Astrocyte (in vitro differentiated cells and primary cell): ENCODE measurements at regions not wholly inside any gene's neighbourhood (a gene's known extent, or its start where the extent isn't known, plus 50 kb on each side); places are given as distances from the start of the nearest gene placed in this dataset.
A peak's percentile ranks its signal among the peaks of the same experiment; 100 is the strongest.

Experiments
- DNase-seq: peaks from one replicate; pipeline ENCODE4 v3.0.0-alpha.2; 2010; ENCODE audit warnings: low read depth
- FAIRE-seq: peaks from 2 replicates; lab custom pipeline; 2011; peaks lifted over from hg19 to GRCh38; lab: Jason Lieb, UNC
- H2AFZ ChIP-seq: 2 replicates; pipeline ENCODE4 v1.6.0; 2012; ENCODE audit warnings: low read depth, low read length, inconsistent platforms
- H3K27ac ChIP-seq: 2 replicates; pipeline ENCODE4 v1.5.1; 2011; ENCODE audit warnings: low read depth, low read length, inconsistent platforms
- H3K27me3 ChIP-seq: 2 replicates; pipeline ENCODE4 v1.6.0; 2011; ENCODE audit warnings: low read length, inconsistent platforms; ENCODE audit not compliant: insufficient read depth
- H3K36me3 ChIP-seq: 2 replicates; pipeline ENCODE4 v1.5.1; 2011; ENCODE audit warnings: low read length, inconsistent platforms; ENCODE audit not compliant: insufficient read depth
- H3K4me1 ChIP-seq: 2 replicates; pipeline ENCODE4 v1.5.1; 2011; ENCODE audit warnings: low read length, inconsistent platforms; ENCODE audit not compliant: insufficient read depth
- H3K4me2 ChIP-seq: 2 replicates; pipeline ENCODE4 v1.6.0; 2012; ENCODE audit warnings: low read length, inconsistent platforms
- H3K4me3 ChIP-seq: 2 replicates; pipeline ENCODE4 v1.5.1; 2011; ENCODE audit warnings: low read depth, mild to moderate bottlenecking, low read length, inconsistent platforms; ENCODE audit not compliant: insufficient read depth
- H3K79me2 ChIP-seq: 2 replicates; pipeline ENCODE4 v1.6.0; 2012; ENCODE audit warnings: mild to moderate bottlenecking, low read length, inconsistent platforms; ENCODE audit not compliant: insufficient read depth
- H3K9ac ChIP-seq: 2 replicates; pipeline ENCODE4 v1.6.0; 2012; ENCODE audit warnings: mild to moderate bottlenecking, low read length, inconsistent platforms
- H3K9me3 ChIP-seq: 2 replicates; pipeline ENCODE4 v1.5.1; 2012; ENCODE audit warnings: low read depth, mild to moderate bottlenecking, low read length, inconsistent platforms; ENCODE audit not compliant: insufficient read depth
- H4K20me1 ChIP-seq: 2 replicates; pipeline ENCODE4 v1.6.0; 2012; ENCODE audit warnings: low read length, inconsistent platforms; ENCODE audit not compliant: insufficient read depth
- H3K27ac Mint-ChIP-seq: one replicate; pipeline ENCODE4 v1.8.0; 2021; ENCODE audit warnings: mild to moderate bottlenecking, mixed read lengths; ENCODE audit not compliant: unreplicated experiment
- H3K27me3 Mint-ChIP-seq: one replicate; pipeline ENCODE4 v1.8.0; 2021; ENCODE audit warnings: low read depth, mixed read lengths; ENCODE audit not compliant: unreplicated experiment
- H3K36me3 Mint-ChIP-seq: one replicate; pipeline ENCODE4 v1.8.0; 2021; ENCODE audit warnings: low read depth, mixed read lengths; ENCODE audit not compliant: unreplicated experiment
- H3K4me1 Mint-ChIP-seq: one replicate; pipeline ENCODE4 v1.8.0; 2021; ENCODE audit warnings: low read depth, mixed read lengths; ENCODE audit not compliant: unreplicated experiment
- H3K4me3 Mint-ChIP-seq: one replicate; pipeline ENCODE4 v1.8.0; 2021; ENCODE audit warnings: mild to moderate bottlenecking, moderate library complexity, mixed read lengths; ENCODE audit not compliant: unreplicated experiment
- H3K9me3 Mint-ChIP-seq: one replicate; pipeline ENCODE4 v1.8.0; 2021; ENCODE audit warnings: mild to moderate bottlenecking, mixed read lengths; ENCODE audit not compliant: unreplicated experiment
- EZH2 ChIP-seq: IDR thresholded peaks from 2 replicates; pipeline ENCODE4 v1.6.1; 2012; ENCODE audit warnings: mild to moderate bottlenecking, low read length, inconsistent platforms; ENCODE audit not compliant: insufficient read depth
- TF ChIP-seq, protein P1 (sequence below): IDR thresholded peaks from 2 replicates; pipeline ENCODE4 v1.5.1; 2011; ENCODE audit warnings: low read depth, mild to moderate bottlenecking, inconsistent platforms, low read length, moderate library complexity; ENCODE audit not compliant: insufficient read depth

- Histone ChIP-seq H3K4me1 (peaks cover 14% of the 10 kb centered on the region), H3K79me2 (no peaks in the 10 kb centered on the region), H2AFZ (no peak overlapping the region), H3K9ac (no peak overlapping the region), H3K27me3 (no peaks in the 10 kb centered on the region), H3K4me2 (no peak overlapping the region), H3K9me3 (peaks cover 7% of the 10 kb centered on the region), H3K4me3 (no peak overlapping the region), H4K20me1 (no peaks in the 10 kb centered on the region), H3K27ac (no peak overlapping the region), H3K36me3 (no peaks in the 10 kb centered on the region)
- FAIRE-seq (no peak), DNase-seq (no peak)
- TF ChIP-seq, protein P1, sequence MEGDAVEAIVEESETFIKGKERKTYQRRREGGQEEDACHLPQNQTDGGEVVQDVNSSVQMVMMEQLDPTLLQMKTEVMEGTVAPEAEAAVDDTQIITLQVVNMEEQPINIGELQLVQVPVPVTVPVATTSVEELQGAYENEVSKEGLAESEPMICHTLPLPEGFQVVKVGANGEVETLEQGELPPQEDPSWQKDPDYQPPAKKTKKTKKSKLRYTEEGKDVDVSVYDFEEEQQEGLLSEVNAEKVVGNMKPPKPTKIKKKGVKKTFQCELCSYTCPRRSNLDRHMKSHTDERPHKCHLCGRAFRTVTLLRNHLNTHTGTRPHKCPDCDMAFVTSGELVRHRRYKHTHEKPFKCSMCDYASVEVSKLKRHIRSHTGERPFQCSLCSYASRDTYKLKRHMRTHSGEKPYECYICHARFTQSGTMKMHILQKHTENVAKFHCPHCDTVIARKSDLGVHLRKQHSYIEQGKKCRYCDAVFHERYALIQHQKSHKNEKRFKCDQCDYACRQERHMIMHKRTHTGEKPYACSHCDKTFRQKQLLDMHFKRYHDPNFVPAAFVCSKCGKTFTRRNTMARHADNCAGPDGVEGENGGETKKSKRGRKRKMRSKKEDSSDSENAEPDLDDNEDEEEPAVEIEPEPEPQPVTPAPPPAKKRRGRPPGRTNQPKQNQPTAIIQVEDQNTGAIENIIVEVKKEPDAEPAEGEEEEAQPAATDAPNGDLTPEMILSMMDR = no peak
- Mint-ChIP-seq H3K9me3 (peaks cover 16% of the 10 kb centered on the region), H3K27me3 (no peaks in the 10 kb centered on the region), H3K27ac (no peak overlapping the region), H3K4me3 (no peak overlapping the region), H3K4me1 (peaks cover 21% of the 10 kb centered on the region), H3K36me3 (peaks cover 5% of the 10 kb centered on the region)
These were observed 77.2 kb downstream of the ACKR3 start for GRCh38 chr2:236646871-236647270.

DNA sequence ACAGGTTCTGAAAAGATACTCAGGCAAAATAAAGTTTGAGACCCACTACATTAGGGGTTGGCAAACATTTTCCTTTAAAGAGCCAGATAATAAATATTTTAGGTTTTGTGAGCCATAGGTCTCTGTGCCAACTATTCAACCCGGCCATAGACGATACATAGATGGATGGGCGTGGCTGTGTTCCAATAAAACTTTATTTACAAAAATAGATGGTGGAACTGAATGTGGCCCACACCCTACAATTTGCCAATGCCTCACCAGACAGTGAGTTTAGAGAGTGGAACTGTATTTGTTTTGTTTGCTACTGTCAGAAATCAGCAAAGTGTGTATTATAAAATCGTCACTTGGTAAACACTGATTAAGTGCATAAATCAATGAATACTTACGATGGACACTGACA lies 78.0 kb downstream of the ACKR3 start:
- Histone ChIP-seq H3K9ac (no peak overlapping the region), H3K36me3 (no peaks in the 10 kb centered on the region), H3K9me3 (peaks cover 7% of the 10 kb centered on the region), H3K27me3 (no peaks in the 10 kb centered on the region), H3K4me3 (no peak overlapping the region), H3K4me1 (peaks cover 9% of the 10 kb centered on the region), H4K20me1 (no peaks in the 10 kb centered on the region), H3K4me2 (no peak overlapping the region), H3K79me2 (no peaks in the 10 kb centered on the region), H2AFZ (no peak overlapping the region), H3K27ac (no peak overlapping the region)
- Mint-ChIP-seq H3K36me3 (no peaks in the 10 kb centered on the region), H3K9me3 (peaks cover 10% of the 10 kb centered on the region), H3K27ac (no peak overlapping the region), H3K4me1 (peaks cover 14% of the 10 kb centered on the region), H3K27me3 (no peaks in the 10 kb centered on the region), H3K4me3 (no peak overlapping the region)
- FAIRE-seq (peak; percentile 5), DNase-seq (no peak)
- TF ChIP-seq, protein P1 = no peak
- TF ChIP-seq EZH2 = no peak

GRCh38 chr2:236653863-236654262 lies 84.2 kb downstream of the ACKR3 start:
- Mint-ChIP-seq H3K36me3 (no peaks in the 10 kb centered on the region), H3K9me3 (peaks cover 6% of the 10 kb centered on the region), H3K4me3 (no peak overlapping the region), H3K27ac (no peak overlapping the region), H3K4me1 (peaks cover 6% of the 10 kb centered on the region), H3K27me3 (no peaks in the 10 kb centered on the region)
- H3K4me1 ChIP-seq = no peaks in the 10 kb centered on the region
- no peak overlapping the region for H3K9ac ChIP-seq
- H3K4me3 ChIP-seq = no peak overlapping the region
- no peak overlapping the region for H3K27ac ChIP-seq
- no peaks in the 10 kb centered on the region for H3K79me2 ChIP-seq
- H3K27me3 ChIP-seq = no peaks in the 10 kb centered on the region
- H2AFZ ChIP-seq = no peak overlapping the region
- no peak overlapping the region for H3K4me2 ChIP-seq
- DNase-seq (no peak), FAIRE-seq (no peak)
- H3K36me3 ChIP-seq = no peaks in the 10 kb centered on the region
- H4K20me1 ChIP-seq = no peaks in the 10 kb centered on the region
- H3K9me3 ChIP-seq = no peaks in the 10 kb centered on the region
- TF ChIP-seq, protein P1 = no peak
- no peak for TF ChIP-seq EZH2
